ENCODE measurements at regions not wholly inside any gene's neighbourhood (a gene's known extent, or its start where the extent isn't known, plus 50 kb on each side); places are given as distances from the start of the nearest gene placed in this dataset.

DNA sequence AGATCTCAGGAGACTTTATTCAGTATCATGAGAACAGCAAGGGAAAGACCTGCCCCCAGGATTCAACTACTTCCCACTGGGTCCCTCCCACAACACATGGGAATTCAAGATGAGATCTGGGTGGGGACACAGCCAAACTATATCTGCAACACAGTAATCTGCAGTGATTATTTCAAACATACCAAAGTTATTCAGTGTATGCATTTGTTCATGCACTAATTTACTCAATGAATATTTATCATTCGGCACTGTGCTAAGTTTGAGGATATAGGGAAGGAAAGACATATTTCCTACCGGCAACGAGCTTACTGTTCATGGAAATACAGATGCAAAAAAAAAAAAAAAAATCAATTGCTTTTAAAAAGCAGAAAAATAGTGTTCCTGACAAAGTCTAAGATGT lies 91.6 kb upstream of the IMMP2L start:
- WGBS, 2 experiments (ENCODE audit: extremely low coverage in 1 of 2, insufficient coverage in 1 of 2, insufficient read length in 1 of 2, insufficient replicate concordance in 2 of 2, low coverage in 1 of 2, low lambda C conversion rate in 2 of 2, missing lambda C conversion rate in 1 of 2) = 94% methylated on average over 3 of the region's 3 CpGs; no CpG with 5 or more reads in 1 of the 2 experiments
- Histone ChIP-seq H3K27me3 (replicated peaks in 1 of 4; ENCODE audit: control insufficient read depth in 3 of 4, extremely low read depth in 1 of 4, insufficient read depth in 3 of 4, low read length in 3 of 4) (no peaks in the 10 kb centered on the region), H4K8ac (ENCODE audit: extremely low read depth, insufficient read depth, low read length) (no peak overlapping the region), H2BK12ac (ENCODE audit: low read depth, low read length) (no peak overlapping the region), H2BK5ac (ENCODE audit: low read depth, low read length) (no peak overlapping the region), H3K36me3 (ENCODE audit: control insufficient read depth in 2 of 4, insufficient read depth in 4 of 4, low read length in 3 of 4) (no peaks in the 10 kb centered on the region), H3K4me3 (ENCODE audit: extremely low read depth in 1 of 4, insufficient read depth in 2 of 4, low read depth in 3 of 4, low read length in 4 of 4) (no peak overlapping the region), H3K18ac (ENCODE audit: extremely low read depth, low read length) (no peak overlapping the region), H4K91ac (replicated peaks; ENCODE audit: insufficient read length, low read length) (no peak overlapping the region), H3K56ac (replicated peaks; ENCODE audit: insufficient read length, low read depth, low read length) (no peak overlapping the region), H2AK5ac (ENCODE audit: low read depth, low read length) (no peak overlapping the region), H2BK20ac (ENCODE audit: low read length) (no peak overlapping the region), H3K4me2 (ENCODE audit: insufficient read depth in 1 of 2, low read depth in 2 of 2, low read length in 2 of 2) (no peak overlapping the region), H3K4ac (replicated peaks; ENCODE audit: insufficient read length, low read depth, low read length) (no peak overlapping the region), H3K4me1 (replicated peaks in 1 of 4; ENCODE audit: control insufficient read depth in 3 of 4, insufficient read depth in 4 of 4, low read length in 3 of 4) (no peaks in the 10 kb centered on the region), H3K27ac (ENCODE audit: low read depth, low read length) (no peak overlapping the region), H2AFZ (ENCODE audit: low read length) (no peak overlapping the region), H3K23me2 (ENCODE audit: low read depth, low read length) (no peaks in the 10 kb centered on the region; the same call in 1 of the 2 replicates), H2BK15ac (ENCODE audit: low read length) (no peak overlapping the region), H3K9me3 (ENCODE audit: insufficient read depth in 2 of 2, low read depth in 1 of 2, low read length in 1 of 2) (no peaks in the 10 kb centered on the region), H3K14ac (ENCODE audit: insufficient read length) (no peak overlapping the region), H3K9ac (replicated peaks in 1 of 4; ENCODE audit: extremely low read depth in 1 of 4, low read depth in 3 of 4, low read length in 3 of 4) (no peak overlapping the region), H3K23ac (ENCODE audit: insufficient read length) (no peak overlapping the region), H4K5ac (ENCODE audit: insufficient read length, low read depth, low read length) (no peak overlapping the region), H2BK120ac (replicated peaks; ENCODE audit: low read depth, low read length) (no peak overlapping the region), H3K79me2 (ENCODE audit: control insufficient read depth in 1 of 2, insufficient read depth in 2 of 2, low read length in 2 of 2) (no peaks in the 10 kb centered on the region), H4K20me1 (replicated peaks in 1 of 2; ENCODE audit: control insufficient read depth in 1 of 2, insufficient read depth in 2 of 2, low read length in 2 of 2) (no peaks in the 10 kb centered on the region), H3K79me1 (ENCODE audit: low read depth, low read length) (no peaks in the 10 kb centered on the region)
- TF ChIP-seq SIN3A (conservative IDR thresholded peaks at IDR 0.05 in 1 of 2, IDR thresholded peaks at IDR 0.05 in 1 of 2; ENCODE audit: low read depth in 1 of 2, low read length in 2 of 2) = no peak
- no peak for TF ChIP-seq EGR1 (IDR thresholded peaks at IDR 0.05; ENCODE audit: borderline replicate concordance, low read depth, low read length)
- no peak for TF ChIP-seq KDM4A (IDR thresholded peaks at IDR 0.05; ENCODE audit: low read depth, low read length, severe bottlenecking)
- no peak for TF ChIP-seq RBBP5 (IDR thresholded peaks at IDR 0.05; ENCODE audit: borderline replicate concordance, low read depth, low read length)
- no peak for TF ChIP-seq HDAC2 (IDR thresholded peaks at IDR 0.05; ENCODE audit: borderline replicate concordance in 1 of 2, low read depth in 2 of 2, low read length in 2 of 2)
- TF ChIP-seq RFX5 (IDR thresholded peaks at IDR 0.05; ENCODE audit: borderline replicate concordance, low read depth, low read length) = no peak
- no peak for FAIRE-seq
- no peak for DNase-seq (ENCODE audit: low read depth in 1 of 2, low spot score in 2 of 2)
- POLR2A ChIA-PET (ENCODE audit: partially characterized antibody) = interaction anchor here (1.2 kb wide), 1 partner anchor 92 kb away, joined by 3 read pairs; the partner anchor contains the start of gene IMMP2L
- CTCF ChIA-PET (ENCODE audit: partially characterized antibody) = interaction anchor here (0.6 to 1.3 kb wide), 2 partner anchors 10 to 242 kb away, joined by 3 read pairs; no protein-coding TSS in a partner anchor

Measured in H1 (cell line).